H1 (cell line): ENCODE measurements at regions not wholly inside any gene's neighbourhood (a gene's known extent, or its start where the extent isn't known, plus 50 kb on each side); places are given as distances from the start of the nearest gene placed in this dataset.
"Not testable (repeated sequence)": the region's sequence is repeated elsewhere in the genome, so short reads cannot be mapped to it uniquely, and the experiment has no call there.

ENCODE experiments used
- CTCF ChIA-PET: fragments of 300-600 bp; sonication (Branson Sonifier 250); formaldehyde crosslinking; loops from one replicate; lab custom pipeline; 2021; ENCODE audit not compliant: partially characterized antibody; lab: Charles Lee
- POLR2A ChIA-PET: fragments of 300-600 bp; sonication (Branson Sonifier 250); formaldehyde crosslinking; loops from one replicate; lab custom pipeline; 2021; ENCODE audit warnings: inconsistent platforms; ENCODE audit not compliant: partially characterized antibody; lab: Charles Lee
- DNase-seq, 2 experiments: peaks; one replicate each; pipeline versions ENCODE4 v3.0.0 to v3.0.0-alpha.2; 2010 to 2022; ENCODE audit warnings: low spot score in 2 of 2, low read depth in 1 of 2, mixed read lengths in 1 of 2
- FAIRE-seq: peaks from 2 replicates; lab custom pipeline; 2011; peaks lifted over from hg19 to GRCh38; lab: Jason Lieb, UNC
- H2AFZ ChIP-seq: 2 replicates; pipeline ENCODE4 v1.8.1; 2012; ENCODE audit warnings: low read length, inconsistent platforms
- H2AK5ac ChIP-seq: 2 replicates; pipeline ENCODE4 v1.6.1; 2013; ENCODE audit warnings: low read depth, low read length
- H2BK120ac ChIP-seq: replicated peaks from 2 replicates; pipeline ENCODE3; 2013; ENCODE audit warnings: low read depth, low read length, inconsistent platforms
- H2BK12ac ChIP-seq: 2 replicates; pipeline ENCODE4 v1.6.1; 2013; ENCODE audit warnings: low read depth, low read length
- H2BK15ac ChIP-seq: 2 replicates; pipeline ENCODE4 v1.6.1; 2013; ENCODE audit warnings: low read length
- H2BK20ac ChIP-seq: 2 replicates; pipeline ENCODE4 v1.6.1; 2013; ENCODE audit warnings: low read length
- H2BK5ac ChIP-seq: 2 replicates; pipeline ENCODE4 v1.6.1; 2013; ENCODE audit warnings: low read depth, low read length
- H3K14ac ChIP-seq: 2 replicates; pipeline ENCODE4 v1.6.1; 2013; ENCODE audit warnings: inconsistent platforms; ENCODE audit not compliant: insufficient read length
- H3K18ac ChIP-seq: 2 replicates; pipeline ENCODE4 v1.6.1; 2013; ENCODE audit warnings: low read length; ENCODE audit errors: extremely low read depth
- H3K23ac ChIP-seq: 2 replicates; pipeline ENCODE4 v1.6.1; 2013; ENCODE audit warnings: inconsistent platforms; ENCODE audit not compliant: insufficient read length
- H3K23me2 ChIP-seq: 2 replicates; pipeline ENCODE4 v1.6.1; 2013; ENCODE audit warnings: low read depth, low read length
- H3K27ac ChIP-seq: 2 replicates; pipeline ENCODE4 v1.6.1; 2011; ENCODE audit warnings: low read depth, low read length, inconsistent platforms
- H3K27me3 ChIP-seq, 4 experiments: replicated peaks in 1 of 4; 1 replicate in 1 of 4; 2 replicates in 3 of 4; pipeline versions ENCODE4 v1.6.1 to v1.8.1; 2011 to 2013; ENCODE audit warnings: low read length in 3 of 4, mild to moderate bottlenecking in 3 of 4, inconsistent platforms in 2 of 4, mixed read lengths in 2 of 4, moderate library complexity in 1 of 4; ENCODE audit not compliant: control insufficient read depth in 3 of 4, insufficient read depth in 3 of 4; ENCODE audit errors: extremely low read depth in 1 of 4
- H3K36me3 ChIP-seq, 4 experiments: 2 replicates each; pipeline versions ENCODE4 v1.6.1 to v1.8.1; 2011 to 2013; ENCODE audit warnings: mild to moderate bottlenecking in 4 of 4, low read length in 3 of 4, moderate library complexity in 2 of 4, control low read depth in 1 of 4, inconsistent platforms in 1 of 4; ENCODE audit not compliant: insufficient read depth in 4 of 4, control insufficient read depth in 2 of 4
- H3K4ac ChIP-seq: replicated peaks from 2 replicates; pipeline ENCODE3; 2013; ENCODE audit warnings: low read length, low read depth, mixed read lengths, inconsistent platforms; ENCODE audit not compliant: insufficient read length
- H3K4me1 ChIP-seq, 4 experiments: replicated peaks in 1 of 4; 1 replicate in 1 of 4; 2 replicates in 3 of 4; pipeline versions ENCODE4 v1.6.1 to v1.8.1; 2011 to 2013; ENCODE audit warnings: low read length in 3 of 4, inconsistent platforms in 2 of 4, mixed read lengths in 1 of 4; ENCODE audit not compliant: insufficient read depth in 4 of 4, control insufficient read depth in 3 of 4
- H3K4me2 ChIP-seq, 2 experiments: 2 replicates each; pipeline versions ENCODE4 v1.6.1 to v1.8.1; 2011 to 2013; ENCODE audit warnings: low read depth in 2 of 2, low read length in 2 of 2, control low read depth in 1 of 2, inconsistent platforms in 1 of 2, mild to moderate bottlenecking in 1 of 2; ENCODE audit not compliant: insufficient read depth in 1 of 2
- H3K4me3 ChIP-seq, 4 experiments: fragments of 200-600, 300-600 bp in 1 of 4; sonication (generic), shearing (Covaris generic), sonication (Bioruptor Twin) in 1 of 4; 2 replicates each; pipeline versions ENCODE4 v1.5.1 to v1.8.1; 2011 to 2016; ENCODE audit warnings: low read length in 4 of 4, low read depth in 3 of 4, control low read depth in 2 of 4, inconsistent platforms in 2 of 4, mild to moderate bottlenecking in 2 of 4, mixed read lengths in 1 of 4, moderate library complexity in 1 of 4; ENCODE audit not compliant: insufficient read depth in 2 of 4; ENCODE audit errors: extremely low read depth in 1 of 4
- H3K56ac ChIP-seq: replicated peaks from 2 replicates; pipeline ENCODE3; 2013; ENCODE audit warnings: low read depth, mild to moderate bottlenecking, mixed read lengths, low read length, inconsistent platforms; ENCODE audit not compliant: insufficient read length
- H3K79me1 ChIP-seq: 2 replicates; pipeline ENCODE4 v1.6.1; 2013; ENCODE audit warnings: low read depth, low read length, control low read depth
- H3K79me2 ChIP-seq, 2 experiments: 2 replicates each; pipeline versions ENCODE4 v1.6.1 to v1.8.1; 2012 to 2013; ENCODE audit warnings: low read length in 2 of 2, mild to moderate bottlenecking in 2 of 2, inconsistent platforms in 1 of 2; ENCODE audit not compliant: insufficient read depth in 2 of 2, control insufficient read depth in 1 of 2
- H3K9ac ChIP-seq, 4 experiments: replicated peaks in 1 of 4; 1 replicate in 1 of 4; 2 replicates in 3 of 4; pipeline versions ENCODE4 v1.6.1 to v1.8.1; 2011 to 2013; ENCODE audit warnings: low read depth in 3 of 4, low read length in 3 of 4, control low read depth in 2 of 4, mild to moderate bottlenecking in 2 of 4, moderate library complexity in 2 of 4, inconsistent platforms in 1 of 4; ENCODE audit errors: extremely low read depth in 1 of 4
- H3K9me3 ChIP-seq, 2 experiments: 2 replicates each; pipeline versions ENCODE4 v1.6.1 to v1.8.1; 2012 to 2013; ENCODE audit warnings: mild to moderate bottlenecking in 2 of 2, moderate library complexity in 2 of 2, control low read depth in 1 of 2, inconsistent platforms in 1 of 2, low read depth in 1 of 2, low read length in 1 of 2, mixed read lengths in 1 of 2; ENCODE audit not compliant: insufficient read depth in 2 of 2
- H4K20me1 ChIP-seq, 2 experiments: replicated peaks in 1 of 2; 2 replicates each; pipeline versions ENCODE3 to v1.8.1; 2011 to 2013; ENCODE audit warnings: inconsistent platforms in 2 of 2, low read length in 2 of 2, mild to moderate bottlenecking in 1 of 2; ENCODE audit not compliant: insufficient read depth in 2 of 2, control insufficient read depth in 1 of 2
- H4K5ac ChIP-seq: 2 replicates; pipeline ENCODE4 v1.6.1; 2013; ENCODE audit warnings: low read length, low read depth, mixed read lengths, inconsistent platforms; ENCODE audit not compliant: insufficient read length
- H4K8ac ChIP-seq: 2 replicates; pipeline ENCODE4 v1.8.0; 2013; ENCODE audit warnings: mild to moderate bottlenecking, moderate library complexity, low read length, inconsistent platforms; ENCODE audit not compliant: insufficient read depth; ENCODE audit errors: extremely low read depth
- H4K91ac ChIP-seq: replicated peaks from 2 replicates; pipeline ENCODE3; 2013; ENCODE audit warnings: low read length, mixed read lengths, inconsistent platforms; ENCODE audit not compliant: insufficient read length
- CREB1 ChIP-seq: IDR thresholded peaks from 2 replicates; pipeline ENCODE4 v1.6.1; 2012; ENCODE audit warnings: inconsistent platforms
- USF2 ChIP-seq: IDR thresholded peaks from 2 replicates; pipeline ENCODE4 v1.6.1; 2011; ENCODE audit warnings: low read length, improper control_type of control experiment
- YY1 ChIP-seq: IDR thresholded peaks from 2 replicates; pipeline ENCODE4 v1.6.1; 2011; ENCODE audit warnings: low read depth, mild to moderate bottlenecking, low read length
- WGBS, 2 experiments: shearing (Covaris generic) in 1 of 2; methylation state at CpG; one replicate each; pipeline versions ENCODE4 v1.1.6 to v1.1.7; 2013 to 2015; ENCODE audit warnings: low lambda C conversion rate in 2 of 2, mixed read lengths in 2 of 2, inconsistent platforms in 1 of 2, low coverage in 1 of 2, missing lambda C conversion rate in 1 of 2; ENCODE audit not compliant: insufficient replicate concordance in 2 of 2, insufficient coverage in 1 of 2, insufficient read length in 1 of 2; ENCODE audit errors: extremely low coverage in 1 of 2, missing lambda C conversion rate in 1 of 2; 5-methylcytosine and 5-hydroxymethylcytosine counted together

GRCh38 chr19:13672480-13673175, 91.7 kb upstream of the MRI1 start:
- H3K4me3 ChIP-seq, H2AK5ac ChIP-seq, H3K9ac ChIP-seq, H3K79me1 ChIP-seq, H4K91ac ChIP-seq, H3K4ac ChIP-seq, H4K8ac ChIP-seq, H3K56ac ChIP-seq, H3K18ac ChIP-seq, H2BK12ac ChIP-seq, H3K36me3 ChIP-seq, H3K4me2 ChIP-seq, DNase-seq, POLR2A ChIA-PET, FAIRE-seq, H2BK5ac ChIP-seq, H3K14ac ChIP-seq, H3K9me3 ChIP-seq, H3K79me2 ChIP-seq, H3K27me3 ChIP-seq, H4K5ac ChIP-seq, H3K23me2 ChIP-seq, H2BK120ac ChIP-seq, H4K20me1 ChIP-seq, H3K27ac ChIP-seq, H2BK20ac ChIP-seq, H3K23ac ChIP-seq, H3K4me1 ChIP-seq: not testable (repeated sequence)
- Histone ChIP-seq H2BK15ac (peak overlapping the region; percentile 72; the same call in 1 of the 2 replicates), H2AFZ (peak overlapping the region; percentile 54)
- CTCF ChIA-PET: interaction anchor here (0.6 kb wide), 1 partner anchor 93 kb away, joined by 3 read pairs; no protein-coding TSS in a partner anchor
- TF ChIP-seq CREB1 (peak; percentile 68), USF2 (peak; percentile 52; the same call in 1 of the 2 replicates), YY1 (peak; percentile 82)
- WGBS, 2 experiments: 94% methylated on average over 5 of the region's 7 CpGs; no CpG with 5 or more reads in 1 of the 2 experiments
